Activated CD4-positive, alpha-beta T cell treated with anti-CD3 and anti-CD28 coated beads for 36 hours (primary cell): ENCODE measurements at regions not wholly inside any gene's neighbourhood (a gene's known extent, or its start where the extent isn't known, plus 50 kb on each side); places are given as distances from the start of the nearest gene placed in this dataset.

Experiments used
- ATAC-seq: fragments of 200-7000 bp; cut with Tn5 transposase; one replicate; pipeline ENCODE4 v1.10.0; 2021; ENCODE audit warnings: mild to moderate bottlenecking, moderate library complexity
- CTCF ChIA-PET: fragments of 350-600 bp; sonication (Branson Sonifier 250); formaldehyde crosslinking; loops from one replicate; lab custom pipeline; 2021; ENCODE audit warnings: antibody characterized with exemption; lab: Charles Lee
- POLR2A ChIA-PET: fragments of 350-600 bp; sonication (Branson Sonifier 250); formaldehyde crosslinking; loops from one replicate; lab custom pipeline; 2021; ENCODE audit warnings: antibody characterized with exemption, inconsistent platforms; lab: Charles Lee
- DNase-seq: peaks from one replicate; pipeline ENCODE4 v3.0.0-alpha.2; 2020
- H3K27ac Mint-ChIP-seq: one replicate; pipeline ENCODE4 v1.8.0; 2021; ENCODE audit warnings: mixed read lengths
- H3K27me3 Mint-ChIP-seq: one replicate; pipeline ENCODE4 v1.8.0; 2021; ENCODE audit warnings: mixed read lengths
- H3K36me3 Mint-ChIP-seq: one replicate; pipeline ENCODE4 v1.8.0; 2021; ENCODE audit warnings: low read depth, mixed read lengths
- H3K4me1 Mint-ChIP-seq: one replicate; pipeline ENCODE4 v1.8.0; 2021; ENCODE audit warnings: mixed read lengths
- H3K4me3 Mint-ChIP-seq: one replicate; pipeline ENCODE4 v1.8.0; 2021; ENCODE audit warnings: mild to moderate bottlenecking, moderate library complexity, mixed read lengths
- H3K9me3 Mint-ChIP-seq: one replicate; pipeline ENCODE4 v1.8.0; 2021; ENCODE audit warnings: low read depth, mixed read lengths
- intact Hi-C, 2 experiments: fragments of 100-400 bp; cut with DNase I in 1 of 2; cut with micrococcal nuclease in 1 of 2; formaldehyde crosslinking; loops; one replicate each; pipeline versions ENCODE4 v1.14.2 to v1.15.1; 2022 to 2024; cut with DNase I, micrococcal nuclease

DNA sequence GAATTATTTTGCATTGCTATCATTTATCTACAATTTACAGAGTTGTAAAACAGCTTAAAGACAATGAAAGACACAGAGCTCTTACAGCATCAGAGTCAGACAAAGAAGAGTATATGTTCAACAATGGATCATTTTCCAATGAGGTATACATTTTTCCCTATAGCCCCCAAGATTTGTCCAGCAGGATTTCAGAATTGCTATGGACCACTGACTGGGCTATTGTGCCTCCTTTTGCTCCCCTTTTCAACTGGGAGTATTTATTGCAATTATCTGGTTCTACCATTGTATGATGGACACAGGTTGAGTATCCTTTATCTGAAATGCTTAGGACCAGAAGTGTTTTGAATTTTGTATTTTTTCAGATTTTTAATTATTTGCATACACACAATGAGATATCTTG, 62.5 kb upstream of the DNAH14 start:
- no peaks in the 10 kb centered on the region for H3K4me1 Mint-ChIP-seq
- DNase-seq (no peak), ATAC-seq (no peak)
- ChIA-PET CTCF (no interaction called here), POLR2A (no interaction called here)
- no peak overlapping the region for H3K4me3 Mint-ChIP-seq
- H3K27ac Mint-ChIP-seq = no peak overlapping the region
- intact Hi-C loops = no loop called here
- H3K36me3 Mint-ChIP-seq = no peaks in the 10 kb centered on the region
- H3K27me3 Mint-ChIP-seq = peaks cover 9% of the 10 kb centered on the region
- peaks cover 3% of the 10 kb centered on the region for H3K9me3 Mint-ChIP-seq

DNA sequence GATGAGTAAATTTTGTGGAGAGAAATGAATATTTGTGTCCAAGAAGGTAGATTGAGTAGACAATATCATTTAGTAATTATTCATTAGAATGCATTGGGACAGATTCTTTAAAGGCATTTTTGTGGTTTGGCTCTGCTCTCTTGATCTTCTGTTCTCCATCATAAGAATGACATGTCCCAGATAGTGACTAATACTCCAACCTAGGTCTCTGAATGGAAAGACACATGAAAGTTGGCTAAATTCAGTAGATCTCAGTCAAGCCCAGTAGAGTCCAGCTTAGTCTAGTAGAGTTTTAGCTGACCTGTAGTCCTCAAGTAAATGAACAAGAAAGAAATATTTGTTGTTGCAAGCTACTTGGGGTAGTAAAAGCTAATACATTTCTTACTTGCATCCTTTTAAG, 61.8 kb upstream of the DNAH14 start:
- ChIA-PET CTCF (no interaction called here), POLR2A (no interaction called here)
- H3K9me3 Mint-ChIP-seq = peaks cover 3% of the 10 kb centered on the region
- intact Hi-C loops = no loop called here
- peaks cover 9% of the 10 kb centered on the region for H3K27me3 Mint-ChIP-seq
- ATAC-seq (no peak), DNase-seq (no peak)
- no peaks in the 10 kb centered on the region for H3K4me1 Mint-ChIP-seq
- no peak overlapping the region for H3K27ac Mint-ChIP-seq
- H3K4me3 Mint-ChIP-seq = no peak overlapping the region
- no peaks in the 10 kb centered on the region for H3K36me3 Mint-ChIP-seq

DNA sequence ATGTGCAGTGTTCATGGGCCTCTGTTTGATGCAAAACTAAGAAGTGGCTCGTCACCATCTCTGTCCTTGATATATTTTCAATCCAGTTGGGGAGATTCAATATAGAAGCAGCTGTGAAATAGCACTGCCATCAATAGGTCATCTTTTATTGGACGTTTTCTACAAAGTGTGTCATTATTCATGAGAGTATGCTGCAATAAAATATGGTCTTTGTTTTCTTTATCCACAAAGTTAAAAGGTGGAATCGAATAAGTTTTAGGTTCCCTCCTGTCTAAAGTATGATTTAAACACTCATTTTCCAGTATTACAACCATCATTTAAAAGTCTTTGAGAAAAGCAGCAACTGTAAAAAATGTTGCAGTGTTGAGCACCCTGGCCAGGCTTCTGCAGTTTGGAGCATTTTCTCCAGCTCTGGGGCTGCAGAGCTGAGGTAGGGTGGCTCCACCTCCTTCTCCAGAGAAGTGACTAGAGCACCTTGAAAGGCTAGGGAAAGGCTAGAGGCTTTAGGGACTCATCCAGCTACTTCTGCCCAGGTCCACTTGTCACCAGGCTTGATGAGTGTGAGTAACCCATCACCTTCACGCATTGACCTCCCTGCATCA, 56.5 kb upstream of the DNAH14 start:
- CTCF ChIA-PET = no interaction called here
- DNase-seq = no peak
- intact Hi-C loops = no loop called here
- H3K27ac Mint-ChIP-seq = no peak overlapping the region
- H3K36me3 Mint-ChIP-seq = no peaks in the 10 kb centered on the region
- H3K4me1 Mint-ChIP-seq = no peaks in the 10 kb centered on the region
- H3K9me3 Mint-ChIP-seq = no peaks in the 10 kb centered on the region
- H3K27me3 Mint-ChIP-seq = peaks cover 13% of the 10 kb centered on the region
- no peak for ATAC-seq
- POLR2A ChIA-PET = no interaction called here
- H3K4me3 Mint-ChIP-seq = no peak overlapping the region

GRCh38 chr1:224873434-224874369, 55.8 kb upstream of the DNAH14 start:
- intact Hi-C loops = no loop called here

GRCh38 chr1:224874775-224875174, 54.7 kb upstream of the DNAH14 start:
- Mint-ChIP-seq H3K27me3 (peaks cover 13% of the 10 kb centered on the region), H3K36me3 (no peaks in the 10 kb centered on the region), H3K27ac (no peak overlapping the region), H3K4me1 (no peaks in the 10 kb centered on the region), H3K9me3 (no peaks in the 10 kb centered on the region), H3K4me3 (no peak overlapping the region)
- ChIA-PET POLR2A (no interaction called here), CTCF (no interaction called here)
- intact Hi-C loops = no loop called here
- ATAC-seq (no peak), DNase-seq (no peak)

More at GRCh38 chr1:224873434-224874369, 55.8 kb upstream of the DNAH14 start:
- no peak for ATAC-seq
- H3K4me1 Mint-ChIP-seq = no peaks in the 10 kb centered on the region
- CTCF ChIA-PET = no interaction called here
- no peak overlapping the region for H3K4me3 Mint-ChIP-seq
- DNase-seq = no peak
- no peaks in the 10 kb centered on the region for H3K36me3 Mint-ChIP-seq
- H3K27ac Mint-ChIP-seq = no peak overlapping the region
- H3K27me3 Mint-ChIP-seq = peaks cover 13% of the 10 kb centered on the region
- H3K9me3 Mint-ChIP-seq = no peaks in the 10 kb centered on the region
- POLR2A ChIA-PET = no interaction called here

DNA sequence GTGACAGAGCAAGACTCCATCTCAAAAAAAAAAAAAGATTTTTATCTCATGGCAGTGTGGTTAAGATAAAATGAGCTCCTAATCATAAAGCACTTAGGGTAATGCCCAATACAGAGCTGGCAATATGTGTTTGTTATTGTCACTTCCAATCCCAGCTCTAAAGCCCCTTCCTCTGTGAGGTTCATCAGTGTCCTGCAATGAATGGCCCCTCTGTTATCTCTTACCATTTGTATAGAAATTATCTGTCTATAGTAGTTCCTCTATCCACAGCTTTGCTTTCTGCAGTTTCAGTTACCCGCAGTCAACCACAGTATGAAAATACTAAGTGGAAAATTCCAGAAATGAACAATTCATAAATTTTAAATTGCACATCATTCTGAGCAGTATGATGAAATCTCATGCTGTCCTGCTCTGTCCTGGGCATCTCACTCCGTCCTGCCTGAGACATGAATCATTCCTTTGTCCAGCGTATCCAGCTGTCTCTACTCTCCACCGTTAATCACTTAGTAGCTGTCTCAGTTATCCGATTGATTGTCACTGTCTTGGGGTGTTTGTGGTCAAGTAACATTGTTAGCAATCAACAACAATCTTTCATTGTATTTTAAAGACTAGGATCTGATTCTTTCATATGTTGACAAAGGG, 50.2 kb upstream of the DNAH14 start:
- intact Hi-C loops = no loop called here
- ChIA-PET POLR2A (no interaction called here), CTCF (interaction anchor here (1.3 kb wide), 1 partner anchor 17 kb away, joined by 3 read pairs; no protein-coding TSS in a partner anchor)
- ATAC-seq (no peak), DNase-seq (no peak)
- no peaks in the 10 kb centered on the region for H3K36me3 Mint-ChIP-seq
- no peaks in the 10 kb centered on the region for H3K4me1 Mint-ChIP-seq
- no peaks in the 10 kb centered on the region for H3K9me3 Mint-ChIP-seq
- no peak overlapping the region for H3K27ac Mint-ChIP-seq
- H3K27me3 Mint-ChIP-seq = peaks cover 21% of the 10 kb centered on the region
- no peak overlapping the region for H3K4me3 Mint-ChIP-seq
